HG03469 (cell line): ENCODE measurements at regions not wholly inside any gene's neighbourhood (a gene's known extent, or its start where the extent isn't known, plus 50 kb on each side); places are given as distances from the start of the nearest gene placed in this dataset.

Experiments
- ATAC-seq: cut with Tn5 transposase; IDR thresholded peaks from one replicate; pipeline ENCODE4 v1.9.1; 2021; ENCODE audit warnings: mild to moderate bottlenecking, moderate library complexity, moderate number of reproducible peaks; ENCODE audit not compliant: unreplicated experiment

- ATAC-seq, result no peak
These were observed 256.0 kb downstream of the BCL11A start for GRCh38 chr2:60297296-60298005.

- ATAC-seq, result no peak
These were observed 257.1 kb downstream of the BCL11A start for GRCh38 chr2:60296219-60296955.

GRCh38 chr2:60295636-60295962 is 257.9 kb downstream of the BCL11A start:
- ATAC-seq, result no peak

- ATAC-seq, result no peak
These were observed 258.4 kb downstream of the BCL11A start for GRCh38 chr2:60294901-60295635.

GRCh38 chr2:60292242-60292641 is 261.2 kb downstream of the BCL11A start:
- ATAC-seq, result no peak

GRCh38 chr2:60290509-60290908 is 262.9 kb downstream of the BCL11A start:
- no peak for ATAC-seq

GRCh38 chr2:60285626-60286316 is 267.7 kb downstream of the BCL11A start:
- ATAC-seq, result no peak

GRCh38 chr2:60283626-60284025 is 269.8 kb downstream of the BCL11A start:
- no peak for ATAC-seq

- ATAC-seq, result no peak
These were observed 270.6 kb downstream of the BCL11A start for GRCh38 chr2:60282886-60283285.

GRCh38 chr2:60281730-60282129 is 271.7 kb downstream of the BCL11A start:
- ATAC-seq, result no peak

GRCh38 chr2:60280238-60280637 is 273.2 kb downstream of the BCL11A start:
- ATAC-seq, result no peak

- ATAC-seq, result no peak
These were observed 274.5 kb downstream of the BCL11A start for GRCh38 chr2:60278906-60279305.

GRCh38 chr2:60275958-60276357 is 277.5 kb downstream of the BCL11A start:
- ATAC-seq, result no peak

- ATAC-seq, result no peak
These were observed 279.6 kb downstream of the BCL11A start for GRCh38 chr2:60273836-60274235.

- no peak for ATAC-seq
These were observed 281.7 kb downstream of the BCL11A start for GRCh38 chr2:60271713-60272112.

GRCh38 chr2:60271131-60271530 is 282.3 kb downstream of the BCL11A start:
- ATAC-seq, result no peak

- no peak for ATAC-seq
These were observed 284.8 kb downstream of the BCL11A start for GRCh38 chr2:60268661-60269060.

GRCh38 chr2:60268032-60268431 is 285.4 kb downstream of the BCL11A start:
- ATAC-seq, result no peak

GRCh38 chr2:60267122-60267521 is 286.3 kb downstream of the BCL11A start:
- ATAC-seq, result no peak

- no peak for ATAC-seq
These were observed 291.3 kb downstream of the BCL11A start for GRCh38 chr2:60262178-60262577.

GRCh38 chr2:60260639-60261296 is 292.7 kb downstream of the BCL11A start:
- ATAC-seq, result no peak
